Stomach (tissue), 8 donors: ENCODE measurements at regions not wholly inside any gene's neighbourhood (a gene's known extent, or its start where the extent isn't known, plus 50 kb on each side); places are given as distances from the start of the nearest gene placed in this dataset.

Experiments
- DNase-seq, 2 donors: peaks; one replicate each; pipeline versions ENCODE4 v3.0.0 to v3.0.0-alpha.2; 2013 to 2019
- H3K27ac ChIP-seq, 5 donors: fragments of 200-600 bp in 4 of 5; sonication (generic) in 4 of 5; one replicate each; pipeline ENCODE4 v1.5.1; 2013 to 2019; ENCODE audit warnings: mild to moderate bottlenecking in 1 of 5, moderate library complexity in 1 of 5
- H3K27me3 ChIP-seq, 3 donors: fragments of 200-600 bp; sonication (generic); one replicate each; pipeline ENCODE4 v1.5.1; 2017 to 2019; ENCODE audit warnings: mixed run types in 1 of 3
- H3K36me3 ChIP-seq, 4 donors: fragments of 200-600 bp; sonication (generic); 1 replicate in 3 of 4; 2 replicates in 1 of 4; pipeline ENCODE4 v1.5.1; 2016 to 2019
- H3K4me1 ChIP-seq, 4 donors: fragments of 200-600 bp; sonication (generic); one replicate each; pipeline ENCODE4 v1.5.1; 2016 to 2019
- H3K4me3 ChIP-seq, 4 donors: fragments of 200-600 bp; sonication (generic) in 3 of 4; one replicate each; pipeline ENCODE4 v1.5.1; 2016 to 2019; ENCODE audit warnings: mild to moderate bottlenecking in 1 of 4
- H3K9me3 ChIP-seq, 4 donors: fragments of 200-600 bp; sonication (generic); one replicate each; pipeline ENCODE4 v1.5.1; 2016 to 2019
- CTCF ChIP-seq, 7 experiments: fragments of 450-650 bp in 4 of 7; fragments of 200-600 bp in 3 of 7; sonication (generic) in 3 of 7; IDR thresholded peaks; one replicate each; pipeline ENCODE4 v1.5.1; 2016 to 2019; ENCODE audit warnings: antibody characterized with exemption in 7 of 7, control low read depth in 2 of 7, mild to moderate bottlenecking in 1 of 7
- EP300 ChIP-seq: sonication (generic); formaldehyde crosslinking; IDR thresholded peaks from one replicate; pipeline ENCODE4 v1.6.1; 2017; ENCODE audit warnings: antibody characterized with exemption
- POLR2A ChIP-seq, 4 donors: fragments of 450-650 bp; IDR thresholded peaks; one replicate each; pipeline ENCODE4 v1.6.1; 2016; ENCODE audit warnings: antibody characterized with exemption in 4 of 4, control low read depth in 2 of 4, mild to moderate bottlenecking in 1 of 4, moderate library complexity in 1 of 4
- POLR2AphosphoS5 ChIP-seq, 3 donors: sonication (generic); formaldehyde crosslinking; IDR thresholded peaks; one replicate each; pipeline ENCODE4 v1.6.1; 2016; ENCODE audit warnings: antibody characterized with exemption in 3 of 3
- WGBS, 5 donors: extraction: QIAGEN DNeasy Blood & Tissue Kit in 3 of 5; methylation state at CpG; one replicate each; pipeline versions ENCODE4 v1.1.5 to v1.1.7; 2013 to 2018; 5-methylcytosine and 5-hydroxymethylcytosine counted together
- intact Hi-C: fragments of 100-400 bp; cut with DNase I; formaldehyde crosslinking; loops from one replicate; pipeline ENCODE4 v1.15.1; 2023; ENCODE audit warnings: low total_unique reads
- donor health status: healthy with polysubstance abuse.
- donor health status: Bipolar disorder and iron deficiency.
- donor health status: healthy.

GRCh38 chr4:155597281-155597680 lies 69.4 kb upstream of the GUCY1A1 start:
- H3K9me3 ChIP-seq: no peaks in the 10 kb centered on the region
- intact Hi-C loops: no loop called here
- TF ChIP-seq POLR2A (IDR thresholded peaks at IDR 0.05) (no peak), EP300 (no peak), POLR2AphosphoS5 (IDR thresholded peaks at IDR 0.05) (no peak), CTCF (IDR thresholded peaks at IDR 0.05) (no peak)
- H3K4me3 ChIP-seq: no peak overlapping the region
- no peak for DNase-seq
- no peaks in the 10 kb centered on the region for H3K36me3 ChIP-seq
- 13 to 37% (median 15%) methylated on average over 1 of the region's 1 CpG for WGBS, 5 donors
- peaks cover 0 to 4% (median 0%) of the 10 kb centered on the region in 4 donors for H3K4me1 ChIP-seq
- H3K27me3 ChIP-seq: no peaks in the 10 kb centered on the region
- no peak overlapping the region for H3K27ac ChIP-seq

GRCh38 chr4:155593793-155594192 lies 72.9 kb upstream of the GUCY1A1 start:
- Histone ChIP-seq H3K27me3 (no peaks in the 10 kb centered on the region), H3K9me3 (no peaks in the 10 kb centered on the region), H3K4me3 (no peak overlapping the region), H3K4me1 (peaks cover 0 to 4% (median 0%) of the 10 kb centered on the region in 4 donors), H3K36me3 (no peaks in the 10 kb centered on the region), H3K27ac (no peak overlapping the region)
- no peak for DNase-seq
- 85 to 92% (median 87%) methylated on average over 13 of the region's 13 CpGs for WGBS, 5 donors
- intact Hi-C loops: no loop called here
- TF ChIP-seq EP300 (no peak), CTCF (IDR thresholded peaks at IDR 0.05) (no peak), POLR2AphosphoS5 (IDR thresholded peaks at IDR 0.05) (no peak), POLR2A (IDR thresholded peaks at IDR 0.05) (no peak)

- DNase-seq: no peak
- TF ChIP-seq POLR2A (IDR thresholded peaks at IDR 0.05) (no peak), POLR2AphosphoS5 (IDR thresholded peaks at IDR 0.05) (no peak), CTCF (IDR thresholded peaks at IDR 0.05) (no peak), EP300 (no peak)
- Histone ChIP-seq H3K36me3 (no peaks in the 10 kb centered on the region), H3K9me3 (no peaks in the 10 kb centered on the region), H3K27ac (peak overlapping the region in 1 of 5 donors; percentile 63), H3K4me1 (peaks cover 0 to 4% (median 0%) of the 10 kb centered on the region in 4 donors), H3K27me3 (no peaks in the 10 kb centered on the region), H3K4me3 (no peak overlapping the region)
- WGBS, 5 donors: 39 to 62% (median 51%) methylated on average over 1 of the region's 1 CpG
- intact Hi-C loops: no loop called here
These were observed 73.7 kb upstream of the GUCY1A1 start for GRCh38 chr4:155592938-155593297.

GRCh38 chr4:155592179-155592937 lies 74.3 kb upstream of the GUCY1A1 start:
- DNase-seq: peak in 1 of 2 donors; percentile 84
- H3K27me3 ChIP-seq: no peaks in the 10 kb centered on the region
- H3K4me1 ChIP-seq: peaks cover 0 to 3% (median 0%) of the 10 kb centered on the region in 4 donors
- H3K9me3 ChIP-seq: no peaks in the 10 kb centered on the region
- WGBS, 5 donors: 69 to 76% (median 74%) methylated on average over 3 of the region's 3 CpGs
- intact Hi-C loops: no loop called here
- no peak overlapping the region for H3K4me3 ChIP-seq
- H3K27ac ChIP-seq: peak overlapping the region in 3 of 5 donors; percentile 2 to 63 (median 47)
- no peaks in the 10 kb centered on the region for H3K36me3 ChIP-seq
- no peak for TF ChIP-seq POLR2A (IDR thresholded peaks at IDR 0.05)
- no peak for TF ChIP-seq EP300
- no peak for TF ChIP-seq CTCF (IDR thresholded peaks at IDR 0.05)
- TF ChIP-seq POLR2AphosphoS5 (IDR thresholded peaks at IDR 0.05): no peak
